Small intestine (tissue), 7 donors: ENCODE measurements at regions not wholly inside any gene's neighbourhood (a gene's known extent, or its start where the extent isn't known, plus 50 kb on each side); places are given as distances from the start of the nearest gene placed in this dataset.
"Not testable (repeated sequence)": the region's sequence is repeated elsewhere in the genome, so short reads cannot be mapped to it uniquely, and the experiment has no call there.

Experiments used
- DNase-seq, 2 donors: peaks; one replicate each; pipeline versions ENCODE4 v3.0.0 to v3.0.0-alpha.2; 2013
- FAIRE-seq: peaks from 2 replicates; lab custom pipeline; 2012; peaks lifted over from hg19 to GRCh38; lab: Jason Lieb, UNC
- H3K27ac ChIP-seq, 3 donors: one replicate each; pipeline ENCODE4 v1.5.1; 2013; ENCODE audit warnings: low read length in 2 of 3, mild to moderate bottlenecking in 2 of 3, control low read depth in 1 of 3, inconsistent platforms in 1 of 3, low read depth in 1 of 3, moderate library complexity in 1 of 3
- H3K27me3 ChIP-seq, 3 donors: one replicate each; pipeline ENCODE4 v1.6.1; 2013; ENCODE audit warnings: low read length in 3 of 3, inconsistent platforms in 1 of 3; ENCODE audit not compliant: control insufficient read depth in 3 of 3, insufficient read depth in 3 of 3
- H3K36me3 ChIP-seq, 3 donors: one replicate each; pipeline ENCODE4 v1.6.1; 2013; ENCODE audit warnings: low read length in 3 of 3, inconsistent platforms in 1 of 3, low read depth in 1 of 3, mild to moderate bottlenecking in 1 of 3, moderate library complexity in 1 of 3; ENCODE audit not compliant: control insufficient read depth in 3 of 3, insufficient read depth in 2 of 3
- H3K4me1 ChIP-seq, 3 donors: one replicate each; pipeline ENCODE4 v1.6.1; 2013; ENCODE audit warnings: low read length in 2 of 3, inconsistent platforms in 1 of 3, low read depth in 1 of 3, mild to moderate bottlenecking in 1 of 3, moderate library complexity in 1 of 3; ENCODE audit not compliant: control insufficient read depth in 3 of 3, insufficient read depth in 2 of 3
- H3K4me3 ChIP-seq, 3 donors: one replicate each; pipeline ENCODE4 v1.5.1; 2013; ENCODE audit warnings: low read length in 3 of 3, control low read depth in 1 of 3, inconsistent platforms in 1 of 3, low read depth in 1 of 3, mild to moderate bottlenecking in 1 of 3, moderate library complexity in 1 of 3
- H3K9me3 ChIP-seq, 2 donors: one replicate each; pipeline ENCODE4 v1.6.1; 2013; ENCODE audit warnings: low read depth in 1 of 2, low read length in 1 of 2; ENCODE audit not compliant: control insufficient read depth in 2 of 2, insufficient read depth in 1 of 2
- WGBS, 3 donors: extraction: QIAGEN DNeasy Blood & Tissue Kit; methylation state at CpG; one replicate each; pipeline ENCODE4 v1.1.7; 2013; 5-methylcytosine and 5-hydroxymethylcytosine counted together
- donor health status: healthy with polysubstance abuse.
- donor health status: control.
- donor health status: control.
- donor health status: Bipolar disorder and iron deficiency.
- donor health status: healthy.

- H3K9me3 ChIP-seq, H3K36me3 ChIP-seq, H3K27ac ChIP-seq, H3K4me3 ChIP-seq, DNase-seq, H3K27me3 ChIP-seq, FAIRE-seq: not testable (repeated sequence)
- 94 to 96% (median 95%) methylated on average over 5 of the region's 5 CpGs for WGBS, 3 donors
- H3K4me1 ChIP-seq, result peaks cover 0 to 27% (median 2%) of the 10 kb centered on the region in 3 donors
Measured at GRCh38 chr17:77837072-77837471, 121.4 kb upstream of the TNRC6C start.

GRCh38 chr17:77837917-77838316 lies 120.6 kb upstream of the TNRC6C start:
- WGBS, 3 donors, result 96 to 97% (median 97%) methylated on average over 6 to 9 of the region's 9 CpGs
- H3K27ac ChIP-seq, result no peak overlapping the region
- no peak for FAIRE-seq

GRCh38 chr17:77838748-77839697 lies 119.5 kb upstream of the TNRC6C start:
- FAIRE-seq (no peak), DNase-seq (no peak)
- H3K27ac ChIP-seq, result peak overlapping the region in 2 of 3 donors; percentile 69 to 81
- H3K36me3 ChIP-seq, result no peaks in the 10 kb centered on the region
- WGBS, 3 donors, result 86 to 93% (median 91%) methylated on average over 23 of the region's 23 CpGs
- no peak overlapping the region for H3K4me3 ChIP-seq
- no peaks in the 10 kb centered on the region for H3K27me3 ChIP-seq
- H3K4me1 ChIP-seq, result peaks cover 0 to 35% (median 4%) of the 10 kb centered on the region in 3 donors
- H3K9me3 ChIP-seq, result no peaks in the 10 kb centered on the region

More at GRCh38 chr17:77837917-77838316, 120.6 kb upstream of the TNRC6C start:
- no peak overlapping the region for H3K4me3 ChIP-seq
- peaks cover 0 to 35% (median 4%) of the 10 kb centered on the region in 3 donors for H3K4me1 ChIP-seq
- DNase-seq, result no peak
- no peaks in the 10 kb centered on the region for H3K36me3 ChIP-seq
- H3K27me3 ChIP-seq, result no peaks in the 10 kb centered on the region
- no peaks in the 10 kb centered on the region for H3K9me3 ChIP-seq

GRCh38 chr17:77839698-77840512 lies 118.6 kb upstream of the TNRC6C start:
- Histone ChIP-seq H3K36me3 (no peaks in the 10 kb centered on the region), H3K4me1 (peaks cover 0 to 30% (median 3%) of the 10 kb centered on the region in 3 donors), H3K4me3 (peak overlapping the region in 1 of 3 donors; percentile 9), H3K27ac (peak overlapping the region; percentile 63 to 81 (median 69)), H3K27me3 (no peaks in the 10 kb centered on the region), H3K9me3 (no peaks in the 10 kb centered on the region)
- 24 to 50% (median 36%) methylated on average over 16 of the region's 16 CpGs for WGBS, 3 donors
- no peak for FAIRE-seq
- DNase-seq, result peak; percentile 83 to 87

GRCh38 chr17:77840513-77841165 lies 117.9 kb upstream of the TNRC6C start:
- WGBS, 3 donors, result 73 to 82% (median 74%) methylated on average over 10 of the region's 10 CpGs
- H3K9me3 ChIP-seq, result no peaks in the 10 kb centered on the region
- DNase-seq (no peak), FAIRE-seq (no peak)
- no peaks in the 10 kb centered on the region for H3K36me3 ChIP-seq
- peaks cover 0 to 30% (median 3%) of the 10 kb centered on the region in 3 donors for H3K4me1 ChIP-seq
- H3K27me3 ChIP-seq, result no peaks in the 10 kb centered on the region
- peak overlapping the region in 2 of 3 donors; percentile 69 to 81 for H3K27ac ChIP-seq
- no peak overlapping the region for H3K4me3 ChIP-seq

- DNase-seq (peak; percentile 58 to 65), FAIRE-seq (no peak)
- Histone ChIP-seq H3K9me3 (no peaks in the 10 kb centered on the region), H3K36me3 (no peaks in the 10 kb centered on the region), H3K27ac (peak overlapping the region in 2 of 3 donors; percentile 40 to 75), H3K27me3 (no peaks in the 10 kb centered on the region), H3K4me3 (no peak overlapping the region), H3K4me1 (peaks cover 0 to 30% (median 3%) of the 10 kb centered on the region in 3 donors)
- WGBS, 3 donors, result 47 to 77% (median 63%) methylated on average over 8 of the region's 8 CpGs
Measured at GRCh38 chr17:77841742-77842527, 116.6 kb upstream of the TNRC6C start.

GRCh38 chr17:77842528-77843147 lies 115.9 kb upstream of the TNRC6C start:
- FAIRE-seq, result no peak
- 52 to 64% (median 60%) methylated on average over 10 of the region's 10 CpGs for WGBS, 3 donors

More at GRCh38 chr17:77842528-77843147, 115.9 kb upstream of the TNRC6C start:
- H3K36me3 ChIP-seq, result no peaks in the 10 kb centered on the region
- peak overlapping the region in 2 of 3 donors; percentile 40 to 75 for H3K27ac ChIP-seq
- peaks cover 0 to 30% (median 3%) of the 10 kb centered on the region in 3 donors for H3K4me1 ChIP-seq
- H3K4me3 ChIP-seq, result no peak overlapping the region
- no peaks in the 10 kb centered on the region for H3K27me3 ChIP-seq
- H3K9me3 ChIP-seq, result no peaks in the 10 kb centered on the region
- peak in 1 of 2 donors; percentile 49 for DNase-seq
